ENCODE measurements at regions not wholly inside any gene's neighbourhood (a gene's known extent, or its start where the extent isn't known, plus 50 kb on each side); places are given as distances from the start of the nearest gene placed in this dataset.

DNA sequence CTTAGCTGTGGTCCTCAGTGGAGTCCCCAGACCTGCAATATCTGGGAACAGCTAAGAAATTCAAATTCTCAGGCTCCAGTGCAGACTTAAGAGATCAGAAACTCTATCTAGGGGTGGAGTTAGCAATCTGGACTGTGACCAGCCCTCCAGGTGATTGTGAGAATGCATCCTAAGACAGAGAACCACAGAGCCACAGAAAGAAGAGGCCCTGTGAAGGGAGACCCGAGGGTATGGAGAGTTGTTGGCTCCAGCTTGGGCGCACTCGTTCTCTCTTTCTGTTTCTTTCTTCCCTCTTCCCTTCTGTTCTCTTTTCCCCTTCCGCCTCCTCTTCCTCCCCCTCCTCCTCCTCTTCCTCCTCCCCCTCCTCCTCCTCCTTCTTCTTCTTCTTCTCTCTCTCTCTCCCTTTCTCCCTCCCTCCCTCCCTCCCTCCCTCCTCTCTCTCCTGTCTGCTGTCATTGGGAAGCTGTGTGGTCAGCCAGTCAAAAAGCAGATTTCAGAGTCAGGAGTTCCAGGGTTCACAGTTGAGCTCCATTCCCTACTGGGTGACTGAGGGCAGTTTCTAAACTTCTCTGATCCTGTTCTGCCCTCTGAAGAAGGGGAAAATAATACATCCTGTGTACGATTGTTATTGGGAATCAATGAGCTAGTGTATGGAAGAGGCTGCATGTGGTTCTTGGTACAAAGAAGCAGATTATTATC lies 62.1 kb upstream of the STEAP1B start:
- DNase-seq = no peak

DNA sequence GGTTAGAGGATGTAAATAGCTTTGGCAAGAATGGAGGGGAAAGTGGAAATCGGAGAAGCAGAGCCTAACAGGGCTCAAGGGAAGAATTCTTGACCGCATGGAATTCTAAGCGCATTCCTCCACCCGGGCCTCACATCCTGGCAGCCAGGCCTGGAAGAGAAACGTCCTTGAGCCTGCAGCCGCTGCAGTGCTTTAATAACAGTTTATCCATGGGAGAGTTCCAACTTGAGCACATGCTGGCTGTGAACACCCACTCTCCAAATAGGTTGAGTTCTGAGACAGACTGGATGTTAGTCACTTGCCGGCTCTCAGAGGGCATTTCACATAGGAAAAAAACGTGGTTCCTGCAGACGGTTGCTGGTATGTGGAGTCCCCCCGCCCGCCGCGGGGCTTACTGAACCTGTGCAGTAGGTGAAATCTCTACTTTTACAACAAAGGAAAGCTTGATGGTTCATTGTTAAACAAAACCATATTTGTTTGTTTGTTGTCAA lies 61.4 kb upstream of the STEAP1B start:
- no peak for DNase-seq

DNA sequence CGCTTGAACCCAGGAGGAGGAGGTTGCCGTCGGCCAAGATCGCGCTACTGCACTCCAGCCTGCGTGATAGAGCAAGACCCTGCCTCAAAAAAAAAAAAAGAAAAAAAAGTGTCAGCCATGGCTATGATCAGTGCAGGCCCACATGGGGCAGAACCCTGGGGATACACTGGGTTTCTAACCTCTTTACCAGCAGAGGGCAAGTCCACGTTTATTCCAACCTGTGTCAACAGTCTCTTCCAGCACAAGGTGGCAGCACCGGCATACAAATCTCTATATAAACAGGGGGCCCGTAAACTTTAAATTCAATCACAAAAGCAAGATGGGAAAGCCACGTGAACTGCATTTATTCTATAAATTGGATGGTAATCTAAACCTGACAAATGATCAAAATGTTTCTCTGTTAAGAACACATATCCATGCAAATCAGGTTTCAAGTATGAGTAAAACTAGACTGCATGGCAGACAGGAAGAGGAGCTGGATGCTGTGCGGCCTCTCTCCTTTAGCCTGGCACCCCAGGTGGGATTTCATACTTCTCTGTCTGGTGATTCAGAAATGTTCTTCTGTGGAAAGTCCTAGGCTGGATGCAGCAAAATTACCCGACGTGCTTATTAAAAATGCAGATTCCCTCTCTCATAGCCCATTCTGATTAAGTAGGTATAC lies 60.0 kb upstream of the STEAP1B start:
- DNase-seq = peak; percentile 54

DNA sequence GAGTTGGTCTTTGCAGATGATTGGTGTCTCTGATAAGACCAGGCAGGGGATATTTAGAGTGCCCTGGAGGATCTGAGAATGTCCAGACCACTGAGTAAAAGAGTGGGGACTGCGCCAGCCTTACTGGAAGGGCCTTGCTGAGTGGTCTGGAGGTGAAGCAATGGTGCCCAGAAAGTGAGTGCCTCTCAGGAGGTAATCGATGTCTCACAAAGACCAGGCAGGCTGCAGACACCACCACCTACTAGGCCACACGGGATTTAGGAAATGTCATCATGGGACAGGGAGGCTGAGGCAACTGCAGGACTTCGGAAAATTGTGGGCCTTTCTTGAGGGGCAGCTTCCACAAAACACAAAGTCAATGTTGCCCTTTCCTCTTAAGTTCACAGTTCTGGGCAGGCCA lies 57.2 kb upstream of the STEAP1B start:
- no peak for DNase-seq

DNA sequence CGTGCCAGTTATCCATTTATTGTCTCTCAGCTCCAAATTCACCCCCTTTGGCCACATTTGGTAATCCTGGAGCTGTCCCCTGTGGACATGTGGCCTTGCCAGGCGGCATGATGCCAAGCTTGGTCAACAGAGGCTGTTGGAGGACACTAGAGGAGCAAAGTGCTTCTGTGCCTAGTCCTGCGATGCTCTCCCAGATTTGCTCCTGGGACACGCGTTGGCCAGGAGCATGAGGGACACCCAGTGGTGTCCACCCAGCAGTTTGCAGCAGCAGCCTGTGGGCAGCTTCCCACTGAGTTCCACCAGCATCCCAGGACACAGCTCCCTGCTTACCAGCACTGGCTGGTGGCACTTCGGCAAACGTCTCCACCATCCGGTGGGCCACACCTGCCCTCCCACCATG lies 55.5 kb upstream of the STEAP1B start:
- DNase-seq = no peak

DNA sequence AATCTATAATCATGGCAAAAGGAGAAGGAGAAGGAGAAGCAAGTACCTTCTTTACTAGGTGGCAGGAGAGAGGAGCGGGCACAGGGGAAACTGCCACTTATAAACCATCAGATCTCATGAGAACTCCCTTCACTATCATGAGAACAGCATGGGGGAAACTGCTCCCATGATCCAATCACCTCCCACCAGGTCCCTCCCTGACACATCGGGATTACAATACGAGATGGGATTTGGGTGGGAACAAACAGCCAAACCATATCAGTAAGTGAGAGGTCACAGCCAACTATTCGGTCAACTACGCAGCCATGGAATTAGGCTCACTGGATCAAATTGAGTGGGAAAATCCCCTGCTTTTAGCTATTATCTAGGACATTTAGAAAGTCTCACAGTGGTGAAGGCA lies 54.2 kb upstream of the STEAP1B start:
- no peak for DNase-seq

DNA sequence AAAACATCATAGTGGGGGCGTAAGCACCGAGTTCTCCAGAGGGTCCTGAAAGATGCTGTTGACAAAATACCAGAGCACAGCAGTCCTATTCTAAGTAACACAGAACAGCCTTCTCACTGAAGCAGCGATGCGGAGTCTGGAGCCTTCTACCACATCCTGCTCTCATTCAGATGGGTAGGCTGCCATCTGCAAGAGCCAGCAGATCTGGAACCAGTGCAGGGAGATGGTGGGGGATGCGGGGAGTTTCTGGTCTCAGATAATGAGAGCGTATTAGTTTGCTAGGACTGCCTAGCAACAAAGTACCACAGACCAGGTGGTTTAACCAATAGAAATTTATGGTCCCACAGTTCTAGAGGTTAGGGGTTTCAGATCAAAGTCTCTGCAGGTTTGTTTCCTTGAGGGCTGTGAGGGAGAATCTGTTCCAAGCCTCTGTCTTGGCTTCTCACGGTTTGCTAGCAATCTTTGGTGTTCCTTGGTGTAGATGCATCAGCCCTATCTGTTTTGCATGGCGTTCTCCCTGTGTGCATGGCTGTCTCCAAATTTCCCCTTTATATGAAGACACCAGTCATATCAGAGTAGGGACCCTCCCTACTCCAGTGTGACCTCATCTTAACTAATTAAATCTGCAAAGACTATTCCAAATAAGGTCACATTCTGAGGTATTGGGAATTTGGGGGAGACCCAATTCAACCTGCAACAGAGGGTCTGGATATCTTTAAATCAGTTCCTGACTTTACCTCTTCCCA lies 52.0 kb upstream of the STEAP1B start:
- no peak for DNase-seq

DNA sequence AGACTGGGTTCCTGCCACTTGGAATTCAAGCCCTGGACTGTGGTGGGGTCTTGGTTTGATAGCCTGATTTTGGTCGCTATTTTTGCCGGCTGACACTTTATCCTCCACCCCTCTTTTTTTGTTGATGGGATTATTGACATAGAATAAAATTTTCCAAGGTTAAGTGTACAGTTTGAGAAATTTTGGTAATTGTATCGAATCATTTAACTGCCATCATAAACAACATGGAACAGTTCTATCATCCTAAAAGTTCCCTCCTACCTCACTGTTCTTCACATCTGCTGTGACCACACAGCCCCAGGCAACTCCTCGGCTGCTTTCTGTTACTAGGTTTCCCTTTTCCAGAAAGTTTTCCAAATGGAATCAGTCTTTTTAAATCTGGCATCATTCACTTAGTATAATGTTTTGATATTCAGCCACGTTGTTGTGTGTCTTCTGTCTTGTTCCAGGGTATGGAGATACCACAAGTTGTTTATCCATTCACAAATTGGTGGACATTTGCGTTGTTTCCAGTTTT lies 50.6 kb upstream of the STEAP1B start:
- no peak for DNase-seq

DNA sequence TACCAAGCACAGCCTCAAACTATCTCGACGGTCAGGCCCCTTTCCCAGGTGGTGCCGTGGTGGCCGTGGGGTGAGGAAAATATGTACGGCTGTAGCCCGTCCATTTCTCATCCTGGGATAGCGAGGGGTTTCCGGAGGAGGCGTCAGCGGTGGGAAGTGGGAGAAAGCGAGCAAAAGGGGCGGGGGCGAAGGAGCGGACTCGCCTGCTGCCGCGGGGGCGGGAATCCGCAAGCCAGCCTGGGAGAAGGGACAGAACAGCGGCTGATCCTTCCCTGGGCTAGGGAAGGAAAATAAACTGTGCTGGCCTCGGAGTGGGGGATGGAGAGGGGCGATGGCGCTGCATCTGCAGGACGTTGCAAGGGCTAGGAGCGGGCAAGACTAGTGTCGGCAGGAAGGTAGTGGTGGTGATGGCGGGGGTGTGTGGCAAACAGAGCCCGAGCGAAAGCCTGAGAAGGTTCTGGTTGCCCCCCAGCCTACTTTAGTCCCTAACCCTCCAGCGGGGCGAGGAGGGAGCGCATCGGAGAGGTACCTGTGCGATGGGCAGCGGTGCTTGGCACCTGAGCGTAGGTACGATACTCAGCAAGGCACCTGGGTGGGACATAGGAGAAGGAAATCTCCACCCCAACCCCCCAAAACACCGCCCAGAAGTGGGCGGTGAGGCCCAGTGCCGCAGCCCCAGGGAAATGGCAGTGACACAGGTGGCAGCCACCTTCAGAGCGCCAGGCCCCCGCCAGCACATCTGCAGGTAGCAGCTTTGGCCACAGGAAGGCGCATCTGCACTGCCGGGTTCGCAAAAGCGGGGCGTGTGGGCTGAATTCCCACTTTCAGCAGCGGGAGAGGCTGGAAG lies 49.9 kb upstream of the STEAP1B start:
- peak; percentile 48 for DNase-seq
